AG04449 (cell line): ENCODE measurements at regions not wholly inside any gene's neighbourhood (a gene's known extent, or its start where the extent isn't known, plus 50 kb on each side); places are given as distances from the start of the nearest gene placed in this dataset.

Experiments used
- CTCF ChIA-PET: fragments of 350-600 bp; formaldehyde crosslinking; extraction: SDS; loops from one replicate; lab custom pipeline; 2021; ENCODE audit warnings: antibody characterized with exemption; lab: Yijun Ruan, JAX
- POLR2A ChIA-PET: fragments of 400-600, 350-600 bp; formaldehyde crosslinking; extraction: SDS; loops from one replicate; lab custom pipeline; 2020; ENCODE audit warnings: antibody characterized with exemption, inconsistent platforms; lab: Yijun Ruan, JAX
- DNase-seq: peaks from one replicate; pipeline ENCODE4 v3.0.0-alpha.2; 2010; ENCODE audit warnings: low read depth, low spot score
- H3K4me3 ChIP-seq: 2 replicates; pipeline ENCODE4 v1.5.1; 2011; ENCODE audit warnings: low read depth, mild to moderate bottlenecking, control low read depth, low read length
- CTCF ChIP-seq: IDR thresholded peaks from one replicate; pipeline ENCODE4 v1.5.1; 2011; ENCODE audit warnings: mild to moderate bottlenecking, moderate library complexity, low read length, control low read depth, inconsistent platforms; ENCODE audit not compliant: insufficient read depth; ENCODE audit errors: missing control alignments

DNA sequence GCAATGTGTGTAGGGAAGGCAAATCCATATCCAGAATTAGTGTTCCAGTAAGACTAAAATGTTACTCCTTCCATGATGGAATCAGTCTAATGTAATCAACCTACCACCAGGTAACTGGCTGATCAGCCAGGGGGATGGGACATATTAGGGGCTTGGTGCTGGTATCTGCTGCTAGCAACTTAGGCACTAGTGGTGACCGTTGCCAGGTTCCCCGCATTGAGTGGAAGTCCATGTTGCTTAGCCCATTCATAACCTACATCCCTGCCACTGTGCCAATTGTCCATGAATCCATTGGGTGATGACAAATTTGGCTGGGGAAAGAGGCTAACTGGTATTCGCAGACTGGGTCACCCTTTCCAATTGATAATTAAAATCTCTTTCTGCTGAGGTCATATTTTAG lies 212.2 kb upstream of the ROBO1 start:
- ChIA-PET CTCF (no interaction called here), POLR2A (no interaction called here)
- no peak for TF ChIP-seq CTCF
- no peak overlapping the region for H3K4me3 ChIP-seq
- no peak for DNase-seq

GRCh38 chr3:79976466-79976865 lies 208.7 kb upstream of the ROBO1 start:
- ChIA-PET CTCF (no interaction called here), POLR2A (no interaction called here)
- no peak overlapping the region for H3K4me3 ChIP-seq
- DNase-seq, result no peak
- no peak for TF ChIP-seq CTCF

- TF ChIP-seq CTCF, result no peak
- CTCF ChIA-PET, result no interaction called here
- DNase-seq, result no peak
- no peak overlapping the region for H3K4me3 ChIP-seq
- POLR2A ChIA-PET, result no interaction called here
Measured at GRCh38 chr3:79973917-79974595, 206.3 kb upstream of the ROBO1 start.

GRCh38 chr3:79973482-79973881 lies 205.7 kb upstream of the ROBO1 start:
- CTCF ChIA-PET, result no interaction called here
- no peak overlapping the region for H3K4me3 ChIP-seq
- TF ChIP-seq CTCF, result no peak
- POLR2A ChIA-PET, result no interaction called here
- DNase-seq, result no peak

DNA sequence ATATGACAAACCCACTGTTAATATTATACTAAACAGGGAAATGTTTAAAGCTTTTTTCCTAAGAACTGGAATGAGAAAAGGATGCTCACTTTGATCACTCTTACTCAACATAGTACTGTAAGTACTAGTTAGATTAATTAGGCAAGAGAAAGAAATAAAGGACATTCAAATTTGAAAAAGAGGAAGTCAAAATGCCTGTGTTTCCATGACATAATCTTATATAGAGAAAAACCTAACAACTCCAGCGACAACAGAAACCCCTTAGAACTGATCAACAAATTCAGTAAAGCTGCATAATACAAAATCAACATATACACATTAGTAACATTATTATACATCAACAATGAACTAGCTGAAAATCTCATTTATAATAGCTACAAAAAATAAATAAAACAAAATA lies 200.6 kb upstream of the ROBO1 start:
- DNase-seq, result no peak
- CTCF ChIA-PET, result no interaction called here
- TF ChIP-seq CTCF, result no peak
- H3K4me3 ChIP-seq, result no peak overlapping the region
- POLR2A ChIA-PET, result no interaction called here

DNA sequence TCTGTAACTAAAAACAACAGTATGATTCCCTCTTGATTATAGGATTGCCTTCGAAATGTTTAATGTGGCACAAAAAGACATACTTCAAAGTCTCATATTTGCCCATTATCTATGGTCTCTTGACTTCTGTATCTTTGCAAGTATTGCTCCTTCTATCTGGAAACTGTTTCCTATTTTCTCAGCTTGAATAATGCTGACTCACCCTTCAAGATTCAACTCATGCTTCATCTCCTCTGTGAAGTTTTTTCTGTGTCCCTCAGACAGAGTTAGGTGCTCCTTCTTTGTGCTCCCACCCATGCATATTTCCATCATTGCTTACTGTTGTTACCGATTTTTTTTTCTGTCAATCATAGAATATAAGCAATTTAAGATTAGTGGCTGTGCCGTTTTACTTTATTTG lies 192.8 kb upstream of the ROBO1 start:
- DNase-seq, result no peak
- CTCF ChIA-PET, result no interaction called here
- H3K4me3 ChIP-seq, result no peak overlapping the region
- no peak for TF ChIP-seq CTCF
- POLR2A ChIA-PET, result no interaction called here
